HepG2 (cell line): ENCODE measurements at regions not wholly inside any gene's neighbourhood (a gene's known extent, or its start where the extent isn't known, plus 50 kb on each side); places are given as distances from the start of the nearest gene placed in this dataset.

ENCODE experiments used
- ATAC-seq: fragments of 200-7000 bp; cut with Tn5 transposase; 3 replicates; pipeline ENCODE4 v1.9.1; 2020; ENCODE audit warnings: mild to moderate bottlenecking, moderate library complexity
- BruUV-seq: library from RNA; stranded (reverse); fragments of 400-500 nt; replicated peaks from 2 replicates; lab custom pipeline; 2021; lab: Mats Ljungman, UMichigan
- CTCF ChIA-PET: fragments of 300-600 bp; formaldehyde crosslinking; extraction: SDS; loops from one replicate; lab custom pipeline; 2021; ENCODE audit warnings: low total read pairs, inconsistent platforms, low intra/inter-chr PET ratio; lab: Yijun Ruan, JAX
- POLR2A ChIA-PET: fragments of 350-600 bp; sonication (Branson Sonifier 250); formaldehyde crosslinking; loops from one replicate; lab custom pipeline; 2020; ENCODE audit warnings: antibody characterized with exemption, inconsistent platforms; lab: Yijun Ruan, JAX
- DNase-seq: peaks from one replicate; pipeline ENCODE4 v3.0.0-alpha.2; 2015; ENCODE audit warnings: low spot score
- FAIRE-seq: peaks from 3 replicates; lab custom pipeline; 2011; peaks lifted over from hg19 to GRCh38; lab: Jason Lieb, UNC
- H2AFZ ChIP-seq: one replicate; pipeline ENCODE4 v1.6.1; 2011; ENCODE audit warnings: low read length, inconsistent platforms
- H3K27ac ChIP-seq: fragments of 300-600 bp; 3 replicates; pipeline ENCODE4 v1.8.0; 2011; ENCODE audit warnings: mixed run types, mild to moderate bottlenecking, mixed read lengths, low read length, inconsistent platforms; ENCODE audit not compliant: insufficient read depth; ENCODE audit errors: extremely low read length
- H3K27me3 ChIP-seq, 2 experiments: fragments of 200-600 bp in 1 of 2; 2 replicates in 1 of 2; 3 replicates in 1 of 2; pipeline versions ENCODE4 v1.6.0 to v1.8.0; 2011; ENCODE audit warnings: low read length in 2 of 2, mild to moderate bottlenecking in 2 of 2, moderate library complexity in 2 of 2, inconsistent platforms in 1 of 2; ENCODE audit not compliant: insufficient read depth in 2 of 2, control insufficient read depth in 1 of 2
- H3K36me3 ChIP-seq, 2 experiments: fragments of 200-600 bp in 1 of 2; replicated peaks in 1 of 2; 2 replicates in 1 of 2; 3 replicates in 1 of 2; pipeline versions ENCODE4 v1.5.1 to v1.8.0; 2011; ENCODE audit warnings: low read length in 2 of 2, inconsistent platforms in 1 of 2; ENCODE audit not compliant: insufficient read depth in 2 of 2, control insufficient read depth in 1 of 2
- H3K4me1 ChIP-seq: 2 replicates; pipeline ENCODE4 v1.5.1; 2012; ENCODE audit warnings: low read length, inconsistent platforms; ENCODE audit not compliant: insufficient read depth
- H3K4me2 ChIP-seq: 2 replicates; pipeline ENCODE4 v1.6.0; 2011; ENCODE audit warnings: low read depth, low read length, inconsistent platforms
- H3K4me3 ChIP-seq, 3 experiments: fragments of 200-600 bp in 1 of 3; sonication (generic), shearing (Covaris generic) in 1 of 3; replicated peaks in 1 of 3; 2 replicates each; pipeline ENCODE4 v1.5.1; 2011 to 2016; ENCODE audit warnings: low read length in 3 of 3, inconsistent platforms in 2 of 3, low read depth in 2 of 3, mild to moderate bottlenecking in 2 of 3, control low read depth in 1 of 3, mixed read lengths in 1 of 3; ENCODE audit not compliant: insufficient read depth in 1 of 3
- H3K79me2 ChIP-seq: one replicate; pipeline ENCODE4 v1.6.1; 2011; ENCODE audit warnings: low read length, inconsistent platforms; ENCODE audit not compliant: insufficient read depth
- H3K9ac ChIP-seq: 2 replicates; pipeline ENCODE4 v1.6.0; 2011; ENCODE audit warnings: mild to moderate bottlenecking, low read depth, low read length, inconsistent platforms; ENCODE audit not compliant: insufficient read depth
- H3K9me3 ChIP-seq: 2 replicates; pipeline ENCODE4 v1.5.1; 2012; ENCODE audit warnings: mild to moderate bottlenecking, low read length
- H4K20me1 ChIP-seq: 2 replicates; pipeline ENCODE4 v1.6.0; 2011; ENCODE audit warnings: inconsistent platforms, mild to moderate bottlenecking, low read length, moderate library complexity; ENCODE audit not compliant: insufficient read depth
- MAFK ChIP-seq, 2 experiments: IDR thresholded peaks in 1 of 2; conservative IDR thresholded peaks in 1 of 2; 2 replicates each; pipeline ENCODE4 v1.6.1; 2011; ENCODE audit warnings: improper control_type of control experiment in 2 of 2, low read length in 2 of 2
- NFRKB ChIP-seq: fragments of 450-650 bp; IDR thresholded peaks from 2 replicates; pipeline ENCODE4 v1.6.1; 2017
- NR2C2 ChIP-seq: sonication (generic); formaldehyde crosslinking; IDR thresholded peaks from 2 replicates; pipeline ENCODE4 v1.4.0; 2020; ENCODE audit warnings: missing genetic modification reagents, mild to moderate bottlenecking, moderate library complexity, borderline replicate concordance
- PRMT3 ChIP-seq: sonication (generic); formaldehyde crosslinking; IDR thresholded peaks from 2 replicates; pipeline ENCODE4 v1.8.1; 2022; ENCODE audit warnings: low read depth, mild to moderate bottlenecking, moderate library complexity, missing genetic modification reagents, borderline replicate concordance
- SSRP1 ChIP-seq: IDR thresholded peaks from 2 replicates; pipeline ENCODE4 v1.6.1; 2016; ENCODE audit warnings: control low read depth
- TAF1 ChIP-seq: sonication (generic); formaldehyde crosslinking; IDR thresholded peaks from 2 replicates; pipeline ENCODE4 v1.4.0; 2020; ENCODE audit warnings: missing genetic modification reagents
- ZFP36L2 ChIP-seq: sonication (generic); formaldehyde crosslinking; IDR thresholded peaks from 2 replicates; pipeline ENCODE4 v1.4.0; 2020; ENCODE audit warnings: missing genetic modification reagents
- ZKSCAN8 ChIP-seq: IDR thresholded peaks from 2 replicates; pipeline ENCODE4 v1.6.1; 2016; ENCODE audit warnings: borderline replicate concordance, missing genetic modification reagents, missing compliant biosample characterization
- ZNF274 ChIP-seq: sonication (generic); formaldehyde crosslinking; IDR thresholded peaks from 2 replicates; pipeline ENCODE4 v1.5.1; 2020; ENCODE audit warnings: mild to moderate bottlenecking, missing genetic modification reagents
- ZNF34 ChIP-seq: sonication (generic); formaldehyde crosslinking; IDR thresholded peaks from 2 replicates; pipeline ENCODE4 v1.4.0; 2020; ENCODE audit warnings: mild to moderate bottlenecking, missing genetic modification reagents, borderline replicate concordance
- ZSCAN29 ChIP-seq: sonication (generic); formaldehyde crosslinking; conservative IDR thresholded peaks from 2 replicates; pipeline ENCODE4 v1.4.0; 2020; ENCODE audit warnings: mild to moderate bottlenecking, missing genetic modification reagents
- WGBS: methylation state at CpG from one replicate; pipeline ENCODE4 v1.1.6; 2017; ENCODE audit warnings: low lambda C conversion rate; 5-methylcytosine and 5-hydroxymethylcytosine counted together
- in situ Hi-C: cut with HindIII; loops from 2 replicates; pipeline ENCODE4 v1.10.0; 2017; ENCODE audit warnings: low pct_unique_long_range_greater_than_20kb; ENCODE audit not compliant: extremely low pct_ligation_motif_present
- intact Hi-C: fragments of 100-400 bp; cut with micrococcal nuclease; formaldehyde crosslinking; loops from one replicate; pipeline ENCODE4 v1.10.0; 2022; ENCODE audit not compliant: unreplicated experiment
- TF ChIP-seq, protein P1 (sequence below): sonication (generic); formaldehyde crosslinking; IDR thresholded peaks from 2 replicates; pipeline ENCODE4 v1.4.0; 2020; ENCODE audit warnings: missing genetic modification reagents, borderline replicate concordance
- TF ChIP-seq, protein P2 (sequence below): sonication (generic); formaldehyde crosslinking; IDR thresholded peaks from 2 replicates; pipeline ENCODE4 v1.5.1; 2020; ENCODE audit warnings: missing genetic modification reagents, mild to moderate bottlenecking, borderline replicate concordance

DNA sequence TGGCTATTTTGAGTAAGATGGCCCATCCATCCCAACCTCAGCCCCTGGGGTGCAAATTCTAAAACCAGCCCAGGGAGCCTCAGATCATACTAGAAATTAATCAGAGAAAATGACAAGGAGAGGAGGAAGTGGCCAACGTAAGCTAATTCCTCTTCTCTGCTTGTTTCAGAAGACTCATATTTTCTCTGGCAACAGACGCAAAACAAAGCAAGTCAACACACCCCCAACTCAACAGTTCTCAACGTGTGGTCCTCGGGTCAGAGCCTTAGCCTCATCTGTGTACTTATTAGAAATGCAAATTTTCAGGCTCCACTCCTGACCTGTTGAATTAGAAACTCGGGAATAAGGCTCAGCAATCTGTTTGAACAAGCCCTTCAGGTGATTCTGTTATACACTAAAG lies 413.9 kb upstream of the AUTS2 start (continued):
- TF ChIP-seq, protein P1, sequence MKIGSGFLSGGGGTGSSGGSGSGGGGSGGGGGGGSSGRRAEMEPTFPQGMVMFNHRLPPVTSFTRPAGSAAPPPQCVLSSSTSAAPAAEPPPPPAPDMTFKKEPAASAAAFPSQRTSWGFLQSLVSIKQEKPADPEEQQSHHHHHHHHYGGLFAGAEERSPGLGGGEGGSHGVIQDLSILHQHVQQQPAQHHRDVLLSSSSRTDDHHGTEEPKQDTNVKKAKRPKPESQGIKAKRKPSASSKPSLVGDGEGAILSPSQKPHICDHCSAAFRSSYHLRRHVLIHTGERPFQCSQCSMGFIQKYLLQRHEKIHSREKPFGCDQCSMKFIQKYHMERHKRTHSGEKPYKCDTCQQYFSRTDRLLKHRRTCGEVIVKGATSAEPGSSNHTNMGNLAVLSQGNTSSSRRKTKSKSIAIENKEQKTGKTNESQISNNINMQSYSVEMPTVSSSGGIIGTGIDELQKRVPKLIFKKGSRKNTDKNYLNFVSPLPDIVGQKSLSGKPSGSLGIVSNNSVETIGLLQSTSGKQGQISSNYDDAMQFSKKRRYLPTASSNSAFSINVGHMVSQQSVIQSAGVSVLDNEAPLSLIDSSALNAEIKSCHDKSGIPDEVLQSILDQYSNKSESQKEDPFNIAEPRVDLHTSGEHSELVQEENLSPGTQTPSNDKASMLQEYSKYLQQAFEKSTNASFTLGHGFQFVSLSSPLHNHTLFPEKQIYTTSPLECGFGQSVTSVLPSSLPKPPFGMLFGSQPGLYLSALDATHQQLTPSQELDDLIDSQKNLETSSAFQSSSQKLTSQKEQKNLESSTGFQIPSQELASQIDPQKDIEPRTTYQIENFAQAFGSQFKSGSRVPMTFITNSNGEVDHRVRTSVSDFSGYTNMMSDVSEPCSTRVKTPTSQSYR (CRISPR knock-in tag) = no peak
- TF ChIP-seq ZKSCAN8 (CRISPR knock-in tag) (no peak), PRMT3 (CRISPR knock-in tag) (no peak), NR2C2 (CRISPR knock-in tag) (no peak), ZNF274 (CRISPR knock-in tag) (no peak), ZSCAN29 (no peak), SSRP1 (CRISPR knock-in tag) (no peak)
- TF ChIP-seq, protein P2, sequence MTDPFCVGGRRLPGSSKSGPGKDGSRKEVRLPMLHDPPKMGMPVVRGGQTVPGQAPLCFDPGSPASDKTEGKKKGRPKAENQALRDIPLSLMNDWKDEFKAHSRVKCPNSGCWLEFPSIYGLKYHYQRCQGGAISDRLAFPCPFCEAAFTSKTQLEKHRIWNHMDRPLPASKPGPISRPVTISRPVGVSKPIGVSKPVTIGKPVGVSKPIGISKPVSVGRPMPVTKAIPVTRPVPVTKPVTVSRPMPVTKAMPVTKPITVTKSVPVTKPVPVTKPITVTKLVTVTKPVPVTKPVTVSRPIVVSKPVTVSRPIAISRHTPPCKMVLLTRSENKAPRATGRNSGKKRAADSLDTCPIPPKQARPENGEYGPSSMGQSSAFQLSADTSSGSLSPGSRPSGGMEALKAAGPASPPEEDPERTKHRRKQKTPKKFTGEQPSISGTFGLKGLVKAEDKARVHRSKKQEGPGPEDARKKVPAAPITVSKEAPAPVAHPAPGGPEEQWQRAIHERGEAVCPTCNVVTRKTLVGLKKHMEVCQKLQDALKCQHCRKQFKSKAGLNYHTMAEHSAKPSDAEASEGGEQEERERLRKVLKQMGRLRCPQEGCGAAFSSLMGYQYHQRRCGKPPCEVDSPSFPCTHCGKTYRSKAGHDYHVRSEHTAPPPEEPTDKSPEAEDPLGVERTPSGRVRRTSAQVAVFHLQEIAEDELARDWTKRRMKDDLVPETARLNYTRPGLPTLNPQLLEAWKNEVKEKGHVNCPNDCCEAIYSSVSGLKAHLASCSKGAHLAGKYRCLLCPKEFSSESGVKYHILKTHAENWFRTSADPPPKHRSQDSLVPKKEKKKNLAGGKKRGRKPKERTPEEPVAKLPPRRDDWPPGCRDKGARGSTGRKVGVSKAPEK (CRISPR knock-in tag) = no peak

DNA sequence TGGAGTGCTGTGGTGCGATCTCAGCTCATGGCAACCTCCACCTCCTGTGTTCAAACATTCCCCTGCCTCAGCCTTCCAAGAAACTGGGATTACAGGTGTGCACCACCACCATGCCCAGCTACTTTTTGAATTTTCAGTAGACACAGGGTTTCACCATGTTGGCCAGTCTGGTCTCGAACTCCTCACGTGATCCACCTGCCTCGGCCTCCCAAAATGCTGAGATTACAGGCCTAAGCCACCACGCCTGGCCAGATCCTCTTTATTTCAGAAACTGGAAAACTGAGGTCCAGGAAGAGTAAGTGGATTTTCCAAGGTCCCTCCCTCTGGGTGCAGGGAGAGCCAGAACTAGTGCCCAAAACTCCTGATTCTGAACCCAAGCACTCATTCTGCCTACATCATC lies 413.1 kb upstream of the AUTS2 start:
- ChIA-PET CTCF (no interaction called here), POLR2A (no interaction called here)
- TF ChIP-seq ZNF34 (CRISPR knock-in tag) (no peak), TAF1 (CRISPR knock-in tag) (no peak), NFRKB (no peak), MAFK (conservative IDR thresholded peaks at IDR 0.05 in 1 of 2, IDR thresholded peaks at IDR 0.05 in 1 of 2; ENCODE audit: low read length in 2 of 2) (no peak), ZFP36L2 (CRISPR knock-in tag) (no peak)
- intact Hi-C loops (no loop called here), in situ Hi-C loops (no loop called here)
- Histone ChIP-seq H3K4me3 (no peak overlapping the region), H2AFZ (no peak overlapping the region), H4K20me1 (no peaks in the 10 kb centered on the region), H3K9me3 (peaks cover 5% of the 10 kb centered on the region; the same call in 1 of the 2 replicates), H3K27me3 (no peaks in the 10 kb centered on the region), H3K36me3 (no peaks in the 10 kb centered on the region), H3K4me2 (no peak overlapping the region), H3K27ac (no peak overlapping the region), H3K4me1 (no peaks in the 10 kb centered on the region), H3K79me2 (no peaks in the 10 kb centered on the region), H3K9ac (no peak overlapping the region)
- whole genome bisulfite sequencing = 3% methylated on average over 5 of the region's 5 CpGs
- no peak for DNase-seq
- BruUV-seq = no TSS peak
- no peak for ATAC-seq
- no peak for FAIRE-seq
